ENCODE measurements at regions not wholly inside any gene's neighbourhood (a gene's known extent, or its start where the extent isn't known, plus 50 kb on each side); places are given as distances from the start of the nearest gene placed in this dataset.
"Not testable (repeated sequence)": the region's sequence is repeated elsewhere in the genome, so short reads cannot be mapped to it uniquely, and the experiment has no call there.

DNA sequence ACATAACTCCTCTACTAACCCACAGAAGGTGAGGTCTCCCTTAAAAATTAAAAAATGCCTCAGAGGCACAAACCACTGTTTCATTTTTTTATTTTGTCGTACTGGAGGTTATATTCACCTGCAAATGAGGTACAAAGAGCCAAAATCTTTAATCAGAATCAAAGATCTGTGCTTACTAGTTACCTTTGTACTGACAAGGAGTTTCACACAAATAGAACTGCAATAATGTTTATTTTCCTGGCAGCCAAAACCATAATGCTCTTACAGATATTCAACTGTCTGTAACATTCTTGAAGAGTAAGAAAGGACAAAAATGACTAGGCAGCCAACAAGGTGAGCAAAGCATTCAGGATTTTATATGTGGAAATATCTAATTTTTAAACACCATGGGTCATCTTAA lies 105.1 kb upstream of the NOL4 start:
- no CpG with 5 or more reads among the region's 1 CpG for WGBS (ENCODE audit: insufficient coverage)
- Histone ChIP-seq H3K36me3 (ENCODE audit: control insufficient read depth in 4 of 4, insufficient read depth in 4 of 4, low read length in 3 of 4) (no peaks in the 10 kb centered on the region), H3K4me3 (ENCODE audit: control insufficient read depth in 1 of 7, extremely low read depth in 1 of 7, insufficient read depth in 4 of 7, low read depth in 2 of 7, low read length in 6 of 7) (no peak overlapping the region), H3K4me1 (ENCODE audit: control extremely low read depth in 1 of 4, control insufficient read depth in 4 of 4, insufficient read depth in 4 of 4, low read length in 3 of 4) (no peaks in the 10 kb centered on the region), H3K27me3 (replicated peaks in 2 of 5; ENCODE audit: control insufficient read depth in 4 of 5, insufficient read depth in 5 of 5, low read length in 4 of 5) (peaks cover 0 to 2% (median 0%) of the 10 kb centered on the region in 5 experiments), H3K9me3 (ENCODE audit: control extremely low read depth in 1 of 5, control insufficient read depth in 4 of 5, insufficient read depth in 2 of 5, low read depth in 1 of 5, low read length in 4 of 5) (no peaks in the 10 kb centered on the region), H3K27ac (ENCODE audit: insufficient read depth in 1 of 2, low read depth in 1 of 2, low read length in 2 of 2, poor library complexity in 1 of 2, severe bottlenecking in 2 of 2) (no peak overlapping the region)
- POLR2A ChIA-PET: no interaction called here
- no peak for DNase-seq
- CTCF ChIA-PET: no interaction called here

DNA sequence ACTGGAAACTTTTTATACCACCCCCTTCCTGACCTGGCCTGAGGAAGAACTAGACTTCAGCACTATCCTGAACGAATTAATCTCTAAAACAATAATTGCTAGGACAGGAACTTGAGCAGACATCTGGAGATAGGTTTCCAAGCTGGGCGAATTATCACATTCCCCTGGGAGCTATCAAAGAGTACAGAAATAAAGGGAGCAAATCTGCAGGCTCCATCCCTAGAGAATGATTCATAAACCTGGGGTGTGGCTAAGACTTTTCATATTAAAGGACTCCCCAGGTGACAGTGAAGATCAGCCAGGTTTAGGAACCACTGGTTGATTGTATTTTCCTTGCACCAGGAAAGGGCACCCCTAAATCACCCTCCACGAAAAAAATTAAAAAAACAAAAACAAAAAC lies 105.6 kb upstream of the NOL4 start:
- Histone ChIP-seq H3K4me3 (ENCODE audit: control insufficient read depth in 1 of 7, extremely low read depth in 1 of 7, insufficient read depth in 4 of 7, low read depth in 2 of 7, low read length in 6 of 7) (no peak overlapping the region), H3K4me1 (ENCODE audit: control extremely low read depth in 1 of 4, control insufficient read depth in 4 of 4, insufficient read depth in 4 of 4, low read length in 3 of 4) (no peaks in the 10 kb centered on the region), H3K27me3 (replicated peaks in 2 of 5; ENCODE audit: control insufficient read depth in 4 of 5, insufficient read depth in 5 of 5, low read length in 4 of 5) (peaks cover 0 to 2% (median 0%) of the 10 kb centered on the region in 5 experiments), H3K36me3 (ENCODE audit: control insufficient read depth in 4 of 4, insufficient read depth in 4 of 4, low read length in 3 of 4) (no peaks in the 10 kb centered on the region), H3K27ac (ENCODE audit: insufficient read depth in 1 of 2, low read depth in 1 of 2, low read length in 2 of 2, poor library complexity in 1 of 2, severe bottlenecking in 2 of 2) (no peak overlapping the region), H3K9me3 (ENCODE audit: control extremely low read depth in 1 of 5, control insufficient read depth in 4 of 5, insufficient read depth in 2 of 5, low read depth in 1 of 5, low read length in 4 of 5) (no peaks in the 10 kb centered on the region)
- no peak for DNase-seq
- WGBS (ENCODE audit: insufficient coverage): 100% methylated on average over 1 of the region's 3 CpGs
- ChIA-PET POLR2A (no interaction called here), CTCF (no interaction called here)

DNA sequence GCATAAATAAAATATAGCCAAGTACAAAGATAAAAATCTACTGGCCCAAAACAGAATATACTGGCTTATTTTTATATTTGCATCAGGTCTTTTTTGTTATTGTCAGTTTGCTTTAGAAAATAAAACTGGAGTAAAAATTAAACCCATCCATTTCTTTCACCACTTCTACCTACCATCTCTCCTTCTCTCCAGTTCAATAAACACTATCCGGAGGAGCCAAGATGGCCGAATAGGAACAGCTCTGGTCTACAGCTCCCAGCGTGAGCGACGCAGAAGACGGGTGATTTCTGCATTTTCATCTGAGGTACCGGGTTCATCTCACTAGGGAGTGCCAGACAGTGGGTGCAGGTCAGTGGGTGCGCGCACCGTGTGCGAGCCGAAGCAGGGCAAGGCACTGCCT lies 106.2 kb upstream of the NOL4 start:
- DNase-seq; H3K27ac ChIP-seq (ENCODE audit: insufficient read depth in 1 of 2, low read depth in 1 of 2, low read length in 2 of 2, poor library complexity in 1 of 2, severe bottlenecking in 2 of 2); CTCF ChIA-PET; H3K36me3 ChIP-seq (ENCODE audit: control insufficient read depth in 4 of 4, insufficient read depth in 4 of 4, low read length in 3 of 4); POLR2A ChIA-PET; H3K4me3 ChIP-seq (ENCODE audit: control insufficient read depth in 1 of 7, extremely low read depth in 1 of 7, insufficient read depth in 4 of 7, low read depth in 2 of 7, low read length in 6 of 7); H3K27me3 ChIP-seq (replicated peaks in 2 of 5; ENCODE audit: control insufficient read depth in 4 of 5, insufficient read depth in 5 of 5, low read length in 4 of 5); H3K4me1 ChIP-seq (ENCODE audit: control extremely low read depth in 1 of 4, control insufficient read depth in 4 of 4, insufficient read depth in 4 of 4, low read length in 3 of 4); H3K9me3 ChIP-seq (ENCODE audit: control extremely low read depth in 1 of 5, control insufficient read depth in 4 of 5, insufficient read depth in 2 of 5, low read depth in 1 of 5, low read length in 4 of 5): not testable (repeated sequence)
- WGBS (ENCODE audit: insufficient coverage): no CpG with 5 or more reads among the region's 12 CpGs

- POLR2A ChIA-PET; H3K9me3 ChIP-seq (ENCODE audit: control extremely low read depth in 1 of 5, control insufficient read depth in 4 of 5, insufficient read depth in 2 of 5, low read depth in 1 of 5, low read length in 4 of 5); DNase-seq; H3K4me1 ChIP-seq (ENCODE audit: control extremely low read depth in 1 of 4, control insufficient read depth in 4 of 4, insufficient read depth in 4 of 4, low read length in 3 of 4); CTCF ChIA-PET; H3K4me3 ChIP-seq (ENCODE audit: control insufficient read depth in 1 of 7, extremely low read depth in 1 of 7, insufficient read depth in 4 of 7, low read depth in 2 of 7, low read length in 6 of 7); H3K27ac ChIP-seq (ENCODE audit: insufficient read depth in 1 of 2, low read depth in 1 of 2, low read length in 2 of 2, poor library complexity in 1 of 2, severe bottlenecking in 2 of 2); H3K36me3 ChIP-seq (ENCODE audit: control insufficient read depth in 4 of 4, insufficient read depth in 4 of 4, low read length in 3 of 4); H3K27me3 ChIP-seq (replicated peaks in 2 of 5; ENCODE audit: control insufficient read depth in 4 of 5, insufficient read depth in 5 of 5, low read length in 4 of 5): not testable (repeated sequence)
- WGBS (ENCODE audit: insufficient coverage): no CpG with 5 or more reads among the region's 15 CpGs
These were observed 106.6 kb upstream of the NOL4 start for GRCh38 chr18:34331343-34331742.

DNA sequence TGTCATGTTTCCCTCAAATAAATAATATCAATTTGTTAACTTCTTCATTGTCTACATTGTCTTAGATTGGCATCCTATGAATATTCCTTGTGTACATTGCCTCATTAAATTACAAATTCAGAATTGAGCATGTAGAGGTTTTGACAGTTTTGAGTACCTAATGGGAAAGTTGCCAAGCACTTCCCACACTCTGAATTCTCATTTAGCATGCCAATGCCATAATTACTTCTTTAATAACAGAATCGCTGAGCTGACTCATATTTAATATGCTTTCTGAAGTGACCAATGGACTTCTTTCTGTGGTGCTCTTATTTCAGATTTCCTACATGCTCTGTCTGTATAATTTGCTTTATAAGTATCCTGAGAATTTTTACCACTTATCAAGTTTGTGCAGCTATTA lies 114.4 kb upstream of the NOL4 start:
- H3K9me3 ChIP-seq (ENCODE audit: control extremely low read depth in 1 of 5, control insufficient read depth in 4 of 5, insufficient read depth in 2 of 5, low read depth in 1 of 5, low read length in 4 of 5): no peaks in the 10 kb centered on the region
- DNase-seq: no peak
- H3K4me1 ChIP-seq (ENCODE audit: control extremely low read depth in 1 of 4, control insufficient read depth in 4 of 4, insufficient read depth in 4 of 4, low read length in 3 of 4): no peaks in the 10 kb centered on the region
- no CpG with 5 or more reads among the region's 1 CpG for WGBS (ENCODE audit: insufficient coverage)
- no peaks in the 10 kb centered on the region for H3K36me3 ChIP-seq (ENCODE audit: control insufficient read depth in 4 of 4, insufficient read depth in 4 of 4, low read length in 3 of 4)
- ChIA-PET POLR2A (no interaction called here), CTCF (no interaction called here)
- no peak overlapping the region for H3K4me3 ChIP-seq (ENCODE audit: control insufficient read depth in 1 of 7, extremely low read depth in 1 of 7, insufficient read depth in 4 of 7, low read depth in 2 of 7, low read length in 6 of 7)
- H3K27ac ChIP-seq (ENCODE audit: insufficient read depth in 1 of 2, low read depth in 1 of 2, low read length in 2 of 2, poor library complexity in 1 of 2, severe bottlenecking in 2 of 2): no peak overlapping the region
- no peaks in the 10 kb centered on the region for H3K27me3 ChIP-seq (replicated peaks in 2 of 5; ENCODE audit: control insufficient read depth in 4 of 5, insufficient read depth in 5 of 5, low read length in 4 of 5)

GRCh38 chr18:34342960-34343359 lies 118.2 kb upstream of the NOL4 start:
- CTCF ChIA-PET: no interaction called here

DNA sequence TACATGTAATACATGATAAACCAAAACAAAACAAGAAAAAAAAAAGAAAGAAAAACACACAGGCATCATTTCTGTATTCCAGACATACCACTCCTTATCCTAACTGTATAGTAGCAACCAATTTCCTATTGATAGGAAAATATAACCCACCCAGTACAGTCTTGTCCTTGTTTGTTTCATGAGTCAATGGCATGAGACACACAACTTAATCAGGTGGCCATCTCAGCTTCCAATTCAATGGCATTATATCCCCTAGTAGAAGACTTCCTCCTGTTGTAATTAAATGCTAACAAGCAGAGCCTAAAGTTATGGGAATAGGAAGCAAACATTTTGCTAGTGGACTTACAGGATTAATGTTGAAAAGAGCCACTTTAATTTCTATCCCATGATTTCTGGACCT lies 121.0 kb upstream of the NOL4 start:
- DNase-seq: no peak
- H3K27me3 ChIP-seq (replicated peaks in 2 of 5; ENCODE audit: control insufficient read depth in 4 of 5, insufficient read depth in 5 of 5, low read length in 4 of 5): no peaks in the 10 kb centered on the region
- H3K9me3 ChIP-seq (ENCODE audit: control extremely low read depth in 1 of 5, control insufficient read depth in 4 of 5, insufficient read depth in 2 of 5, low read depth in 1 of 5, low read length in 4 of 5): no peaks in the 10 kb centered on the region
- CTCF ChIA-PET: no interaction called here
- no peak overlapping the region for H3K27ac ChIP-seq (ENCODE audit: insufficient read depth in 1 of 2, low read depth in 1 of 2, low read length in 2 of 2, poor library complexity in 1 of 2, severe bottlenecking in 2 of 2)
- POLR2A ChIA-PET: no interaction called here
- no peaks in the 10 kb centered on the region for H3K36me3 ChIP-seq (ENCODE audit: control insufficient read depth in 4 of 4, insufficient read depth in 4 of 4, low read length in 3 of 4)
- H3K4me3 ChIP-seq (ENCODE audit: control insufficient read depth in 1 of 7, extremely low read depth in 1 of 7, insufficient read depth in 4 of 7, low read depth in 2 of 7, low read length in 6 of 7): no peak overlapping the region
- H3K4me1 ChIP-seq (ENCODE audit: control extremely low read depth in 1 of 4, control insufficient read depth in 4 of 4, insufficient read depth in 4 of 4, low read length in 3 of 4): no peaks in the 10 kb centered on the region

More at GRCh38 chr18:34342960-34343359, 118.2 kb upstream of the NOL4 start:
- Histone ChIP-seq H3K4me1 (ENCODE audit: control extremely low read depth in 1 of 4, control insufficient read depth in 4 of 4, insufficient read depth in 4 of 4, low read length in 3 of 4) (no peaks in the 10 kb centered on the region), H3K9me3 (ENCODE audit: control extremely low read depth in 1 of 5, control insufficient read depth in 4 of 5, insufficient read depth in 2 of 5, low read depth in 1 of 5, low read length in 4 of 5) (no peaks in the 10 kb centered on the region), H3K4me3 (ENCODE audit: control insufficient read depth in 1 of 7, extremely low read depth in 1 of 7, insufficient read depth in 4 of 7, low read depth in 2 of 7, low read length in 6 of 7) (no peak overlapping the region), H3K36me3 (ENCODE audit: control insufficient read depth in 4 of 4, insufficient read depth in 4 of 4, low read length in 3 of 4) (no peaks in the 10 kb centered on the region), H3K27ac (ENCODE audit: insufficient read depth in 1 of 2, low read depth in 1 of 2, low read length in 2 of 2, poor library complexity in 1 of 2, severe bottlenecking in 2 of 2) (no peak overlapping the region), H3K27me3 (replicated peaks in 2 of 5; ENCODE audit: control insufficient read depth in 4 of 5, insufficient read depth in 5 of 5, low read length in 4 of 5) (no peaks in the 10 kb centered on the region)
- no peak for DNase-seq
- POLR2A ChIA-PET: no interaction called here
- WGBS (ENCODE audit: insufficient coverage): 88% methylated on average over 1 of the region's 1 CpG

DNA sequence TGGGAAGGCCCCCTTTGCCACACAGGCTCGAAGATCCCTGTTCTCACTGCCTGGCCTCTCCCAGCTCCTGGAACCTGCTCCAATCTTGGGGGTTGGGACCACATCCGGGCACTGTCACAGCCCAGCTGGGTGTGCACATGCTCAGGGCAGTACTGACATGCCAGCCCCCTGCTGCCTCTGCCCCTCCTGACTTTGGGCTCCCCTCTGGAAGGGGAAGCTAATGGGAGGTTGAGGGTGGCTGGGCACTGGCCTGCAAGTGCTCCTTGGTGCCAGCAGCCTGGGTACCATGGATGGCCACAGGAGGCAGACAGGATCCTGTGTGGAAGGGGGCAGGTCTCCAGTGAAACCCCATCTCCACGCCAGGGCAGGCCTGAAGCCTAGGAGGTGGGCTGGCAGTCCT lies 126.1 kb upstream of the NOL4 start:
- ChIA-PET CTCF (no interaction called here), POLR2A (no interaction called here)
- H3K4me1 ChIP-seq (ENCODE audit: control extremely low read depth in 1 of 4, control insufficient read depth in 4 of 4, insufficient read depth in 4 of 4, low read length in 3 of 4): no peaks in the 10 kb centered on the region
- no peaks in the 10 kb centered on the region for H3K27me3 ChIP-seq (replicated peaks in 2 of 5; ENCODE audit: control insufficient read depth in 4 of 5, insufficient read depth in 5 of 5, low read length in 4 of 5)
- H3K4me3 ChIP-seq (ENCODE audit: control insufficient read depth in 1 of 7, extremely low read depth in 1 of 7, insufficient read depth in 4 of 7, low read depth in 2 of 7, low read length in 6 of 7): no peak overlapping the region
- DNase-seq: no peak
- 88% methylated on average over 3 of the region's 3 CpGs for WGBS (ENCODE audit: insufficient coverage)
- no peaks in the 10 kb centered on the region for H3K9me3 ChIP-seq (ENCODE audit: control extremely low read depth in 1 of 5, control insufficient read depth in 4 of 5, insufficient read depth in 2 of 5, low read depth in 1 of 5, low read length in 4 of 5)
- no peaks in the 10 kb centered on the region for H3K36me3 ChIP-seq (ENCODE audit: control insufficient read depth in 4 of 4, insufficient read depth in 4 of 4, low read length in 3 of 4)
- no peak overlapping the region for H3K27ac ChIP-seq (ENCODE audit: insufficient read depth in 1 of 2, low read depth in 1 of 2, low read length in 2 of 2, poor library complexity in 1 of 2, severe bottlenecking in 2 of 2)
